Amygdala (tissue), 56 donors: ENCODE measurements at regions not wholly inside any gene's neighbourhood (a gene's known extent, or its start where the extent isn't known, plus 50 kb on each side); places are given as distances from the start of the nearest gene placed in this dataset.

ENCODE experiments used
- DNase-seq, 56 donors: peaks; one replicate each; lab custom pipeline; 2025; lab: John Stamatoyannopoulos, UW

- DNase-seq, result no peak
Measured at GRCh38 chr2:33655626-33656320, 56.7 kb upstream of the FAM98A start.

- DNase-seq, result no peak
Measured at GRCh38 chr2:33652830-33653229, 53.7 kb upstream of the FAM98A start.

- DNase-seq, result no peak
Measured at GRCh38 chr2:33650171-33650570, 51.1 kb upstream of the FAM98A start.
